Gastrocnemius medialis (tissue), 4 donors: ENCODE measurements at regions not wholly inside any gene's neighbourhood (a gene's known extent, or its start where the extent isn't known, plus 50 kb on each side); places are given as distances from the start of the nearest gene placed in this dataset.
"Not testable (repeated sequence)": the region's sequence is repeated elsewhere in the genome, so short reads cannot be mapped to it uniquely, and the experiment has no call there.

Source experiments
- ATAC-seq, 2 donors: fragments of 150-250 bp; one replicate each; pipeline ENCODE4 v1.9.1; 2016
- DNase-seq, 2 donors: peaks; one replicate each; pipeline ENCODE4 v3.0.0-alpha.2; 2019
- H3K27ac ChIP-seq, 4 donors: fragments of 200-600 bp; sonication (generic); 1 replicate in 1 of 4; 2 replicates in 3 of 4; pipeline ENCODE4 v1.5.1; 2016 to 2018; ENCODE audit warnings: mild to moderate bottlenecking in 2 of 4, moderate library complexity in 1 of 4
- H3K27me3 ChIP-seq, 3 donors: fragments of 200-600 bp; sonication (generic) in 2 of 3; 1 replicate in 1 of 3; 2 replicates in 2 of 3; pipeline versions ENCODE4 v1.5.1 to v1.6.0; 2016 to 2019; ENCODE audit warnings: mild to moderate bottlenecking in 1 of 3, moderate library complexity in 1 of 3
- H3K36me3 ChIP-seq, 2 donors: fragments of 200-600 bp; sonication (generic) in 1 of 2; one replicate each; pipeline ENCODE4 v1.5.1; 2017 to 2018
- H3K4me1 ChIP-seq, 2 donors: fragments of 200-600 bp; sonication (generic) in 1 of 2; one replicate each; pipeline ENCODE4 v1.5.1; 2016 to 2017; ENCODE audit warnings: mild to moderate bottlenecking in 2 of 2
- H3K4me3 ChIP-seq, 4 donors: fragments of 200-600 bp; sonication (generic) in 3 of 4; 1 replicate in 1 of 4; 2 replicates in 3 of 4; pipeline ENCODE4 v1.5.1; 2016 to 2019; ENCODE audit warnings: mild to moderate bottlenecking in 2 of 4
- H3K9me3 ChIP-seq, 3 donors: fragments of 200-600 bp; sonication (generic) in 2 of 3; 1 replicate in 1 of 3; 2 replicates in 2 of 3; pipeline ENCODE4 v1.5.1; 2016 to 2019
- CTCF ChIP-seq, 5 experiments: fragments of 450-650 bp in 3 of 5; fragments of 200-600 bp in 2 of 5; sonication (generic) in 2 of 5; IDR thresholded peaks in 4 of 5; conservative IDR thresholded peaks in 1 of 5; 1 replicate in 4 of 5; 2 replicates in 1 of 5; pipeline ENCODE4 v1.5.1; 2016 to 2019; ENCODE audit warnings: antibody characterized with exemption in 5 of 5, mild to moderate bottlenecking in 3 of 5, moderate library complexity in 3 of 5
- POLR2A ChIP-seq, 2 donors: fragments of 450-650 bp; IDR thresholded peaks; one replicate each; pipeline ENCODE4 v1.6.1; 2017; ENCODE audit warnings: antibody characterized with exemption in 2 of 2, mild to moderate bottlenecking in 2 of 2, moderate library complexity in 2 of 2
- in situ Hi-C, 4 donors: fragments of 200-750 bp; cut with MboI; loops; one replicate each; pipeline versions ENCODE4 v1.15.0 to v1.8.0; 2017; ENCODE audit warnings: low sequenced_read_pairs in 4 of 4
- intact Hi-C: fragments of 100-400 bp; cut with DNase I; formaldehyde crosslinking; loops from one replicate; pipeline ENCODE4 v1.15.1; 2023; ENCODE audit warnings: low total_unique reads

- in situ Hi-C loops = no loop called here
- intact Hi-C loops = loop anchor here (5.0 kb wide), 1 partner anchor 41 kb away; no protein-coding TSS in a partner anchor
- ATAC-seq (peak in 1 of 2 donors; percentile 71), DNase-seq (no peak)
- peaks cover 0 to 6% (median 6%) of the 10 kb centered on the region in 3 donors for H3K27me3 ChIP-seq
- peaks cover 16 to 17% of the 10 kb centered on the region in 2 donors for H3K4me1 ChIP-seq
- H3K4me3 ChIP-seq = peak overlapping the region; percentile 28 to 57 (median 50)
- no peaks in the 10 kb centered on the region for H3K36me3 ChIP-seq
- no peaks in the 10 kb centered on the region for H3K9me3 ChIP-seq
- H3K27ac ChIP-seq = peak overlapping the region in 3 of 4 donors; percentile 39 to 54 (median 44)
- TF ChIP-seq POLR2A (IDR thresholded peaks at IDR 0.05) (no peak), CTCF (IDR thresholded peaks at IDR 0.05 in 4 of 5, conservative IDR thresholded peaks at IDR 0.05 in 1 of 5) (no peak)
These were observed 64.4 kb upstream of the TMEM170B start for GRCh38 chr6:11473008-11473740.

DNA sequence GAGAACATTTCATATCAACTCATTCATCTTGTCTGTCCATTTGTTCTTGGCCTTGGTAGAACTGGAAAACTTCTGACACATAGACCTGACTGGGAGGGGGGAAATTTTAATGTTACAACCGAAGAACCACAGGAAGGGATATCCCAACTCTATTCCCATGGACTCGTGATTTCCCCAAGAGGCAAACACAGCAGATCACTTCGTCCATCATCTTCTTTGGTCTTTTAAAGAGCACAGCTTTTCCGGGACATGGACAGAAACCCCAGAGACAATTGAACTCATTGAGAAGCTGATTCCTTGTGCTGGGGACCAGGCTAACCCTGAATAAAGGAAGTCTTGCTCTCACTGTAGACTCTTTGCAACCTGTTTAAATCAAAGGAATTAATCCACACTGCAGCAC lies 66.3 kb upstream of the TMEM170B start:
- no peak for ATAC-seq
- no peak for TF ChIP-seq CTCF (IDR thresholded peaks at IDR 0.05 in 4 of 5, conservative IDR thresholded peaks at IDR 0.05 in 1 of 5)
- TF ChIP-seq POLR2A (IDR thresholded peaks at IDR 0.05) = no peak

GRCh38 chr6:11469684-11470083 lies 67.9 kb upstream of the TMEM170B start:
- Histone ChIP-seq H3K27me3 (peaks cover 0 to 6% (median 6%) of the 10 kb centered on the region in 3 donors), H3K4me3 (no peak overlapping the region), H3K27ac (no peak overlapping the region), H3K4me1 (peaks cover 13% of the 10 kb centered on the region in 2 donors), H3K36me3 (no peaks in the 10 kb centered on the region), H3K9me3 (no peaks in the 10 kb centered on the region)
- TF ChIP-seq CTCF (IDR thresholded peaks at IDR 0.05 in 4 of 5, conservative IDR thresholded peaks at IDR 0.05 in 1 of 5) = no peak
- TF ChIP-seq POLR2A (IDR thresholded peaks at IDR 0.05) = no peak
- no peak for ATAC-seq
- intact Hi-C loops = loop anchor here (5.0 kb wide), 1 partner anchor 37 kb away; no protein-coding TSS in a partner anchor
- no peak for DNase-seq
- in situ Hi-C loops = no loop called here

More for the DNA sequence above, 66.3 kb upstream of the TMEM170B start:
- H3K27ac ChIP-seq = no peak overlapping the region
- in situ Hi-C loops = no loop called here
- no peak for DNase-seq
- H3K36me3 ChIP-seq = no peaks in the 10 kb centered on the region
- intact Hi-C loops = loop anchor here (5.0 kb wide), 1 partner anchor 39 kb away; no protein-coding TSS in a partner anchor
- H3K4me1 ChIP-seq = peaks cover 16 to 17% of the 10 kb centered on the region in 2 donors
- peaks cover 0 to 6% (median 6%) of the 10 kb centered on the region in 3 donors for H3K27me3 ChIP-seq
- H3K4me3 ChIP-seq = no peak overlapping the region
- H3K9me3 ChIP-seq = no peaks in the 10 kb centered on the region

GRCh38 chr6:11468271-11468670 lies 69.3 kb upstream of the TMEM170B start:
- H3K4me1 ChIP-seq, H3K36me3 ChIP-seq, H3K9me3 ChIP-seq, H3K27ac ChIP-seq, in situ Hi-C loops, DNase-seq, ATAC-seq, H3K27me3 ChIP-seq, intact Hi-C loops, H3K4me3 ChIP-seq: not testable (repeated sequence)

- TF ChIP-seq CTCF (IDR thresholded peaks at IDR 0.05 in 4 of 5, conservative IDR thresholded peaks at IDR 0.05 in 1 of 5) = no peak
- TF ChIP-seq POLR2A (IDR thresholded peaks at IDR 0.05) = no peak
- Histone ChIP-seq H3K4me1 (no peaks in the 10 kb centered on the region), H3K4me3 (no peak overlapping the region), H3K36me3 (no peaks in the 10 kb centered on the region), H3K9me3 (no peaks in the 10 kb centered on the region), H3K27me3 (no peaks in the 10 kb centered on the region), H3K27ac (no peak overlapping the region)
- DNase-seq (no peak), ATAC-seq (no peak)
- in situ Hi-C loops (no loop called here), intact Hi-C loops (no loop called here)
These were observed 70.2 kb upstream of the TMEM170B start for GRCh38 chr6:11467364-11467763.
